ENCODE measurements at regions not wholly inside any gene's neighbourhood (a gene's known extent, or its start where the extent isn't known, plus 50 kb on each side); places are given as distances from the start of the nearest gene placed in this dataset.

GRCh38 chr9:29039258-29039657 is 1466.0 kb upstream of the C9orf72 start (continued):
- TF ChIP-seq CTBP2 (IDR thresholded peaks at IDR 0.05; ENCODE audit: borderline replicate concordance, insufficient read depth, insufficient read length, low read length) (no peak), FOSL1 (IDR thresholded peaks at IDR 0.05; ENCODE audit: insufficient read depth, low read depth, low read length) (no peak), CHD1 (IDR thresholded peaks at IDR 0.05; ENCODE audit: low read depth, low read length) (no peak)
